Astrocyte (in vitro differentiated cells and primary cell): ENCODE measurements at regions not wholly inside any gene's neighbourhood (a gene's known extent, or its start where the extent isn't known, plus 50 kb on each side); places are given as distances from the start of the nearest gene placed in this dataset.

Source experiments
- EZH2 ChIP-seq: IDR thresholded peaks from 2 replicates; pipeline ENCODE4 v1.6.1; 2012; ENCODE audit warnings: mild to moderate bottlenecking, low read length, inconsistent platforms; ENCODE audit not compliant: insufficient read depth
- TF ChIP-seq, protein P1 (sequence below): IDR thresholded peaks from 2 replicates; pipeline ENCODE4 v1.5.1; 2011; ENCODE audit warnings: low read depth, mild to moderate bottlenecking, inconsistent platforms, low read length, moderate library complexity; ENCODE audit not compliant: insufficient read depth

DNA sequence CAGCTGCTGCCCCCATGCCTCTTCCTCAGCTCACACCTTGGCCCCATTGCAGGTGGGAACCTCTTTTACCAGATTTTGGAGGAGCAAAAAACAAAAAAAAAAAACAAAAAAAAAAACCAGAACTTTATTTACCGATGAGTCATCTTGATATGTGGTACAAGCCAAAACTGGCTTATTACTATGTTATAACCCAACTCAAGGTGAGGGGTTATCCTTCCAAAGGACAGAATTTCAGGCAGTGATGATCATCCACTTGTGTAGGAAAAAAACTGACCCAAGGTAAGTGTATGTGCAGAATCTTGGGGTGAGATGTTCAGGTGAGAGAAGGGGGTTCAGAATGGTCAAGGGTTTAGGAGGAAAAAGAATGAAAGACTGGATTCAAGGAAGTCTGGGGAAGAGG, 142.6 kb upstream of the FST start:
- TF ChIP-seq, protein P1, sequence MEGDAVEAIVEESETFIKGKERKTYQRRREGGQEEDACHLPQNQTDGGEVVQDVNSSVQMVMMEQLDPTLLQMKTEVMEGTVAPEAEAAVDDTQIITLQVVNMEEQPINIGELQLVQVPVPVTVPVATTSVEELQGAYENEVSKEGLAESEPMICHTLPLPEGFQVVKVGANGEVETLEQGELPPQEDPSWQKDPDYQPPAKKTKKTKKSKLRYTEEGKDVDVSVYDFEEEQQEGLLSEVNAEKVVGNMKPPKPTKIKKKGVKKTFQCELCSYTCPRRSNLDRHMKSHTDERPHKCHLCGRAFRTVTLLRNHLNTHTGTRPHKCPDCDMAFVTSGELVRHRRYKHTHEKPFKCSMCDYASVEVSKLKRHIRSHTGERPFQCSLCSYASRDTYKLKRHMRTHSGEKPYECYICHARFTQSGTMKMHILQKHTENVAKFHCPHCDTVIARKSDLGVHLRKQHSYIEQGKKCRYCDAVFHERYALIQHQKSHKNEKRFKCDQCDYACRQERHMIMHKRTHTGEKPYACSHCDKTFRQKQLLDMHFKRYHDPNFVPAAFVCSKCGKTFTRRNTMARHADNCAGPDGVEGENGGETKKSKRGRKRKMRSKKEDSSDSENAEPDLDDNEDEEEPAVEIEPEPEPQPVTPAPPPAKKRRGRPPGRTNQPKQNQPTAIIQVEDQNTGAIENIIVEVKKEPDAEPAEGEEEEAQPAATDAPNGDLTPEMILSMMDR = no peak
- TF ChIP-seq EZH2 = no peak
